NCI-H82 treated with DMSO at 0.1 percent for 48 hours (cell line): ENCODE measurements at regions not wholly inside any gene's neighbourhood (a gene's known extent, or its start where the extent isn't known, plus 50 kb on each side); places are given as distances from the start of the nearest gene placed in this dataset.
A peak's percentile ranks its signal among the peaks of the same experiment; 100 is the strongest.
"Not testable (repeated sequence)": the region's sequence is repeated elsewhere in the genome, so short reads cannot be mapped to it uniquely, and the experiment has no call there.

Source experiments
- DNase-seq: peaks from one replicate; lab custom pipeline; 2025; ENCODE audit not compliant: unreplicated experiment; lab: John Stamatoyannopoulos, UW

DNA sequence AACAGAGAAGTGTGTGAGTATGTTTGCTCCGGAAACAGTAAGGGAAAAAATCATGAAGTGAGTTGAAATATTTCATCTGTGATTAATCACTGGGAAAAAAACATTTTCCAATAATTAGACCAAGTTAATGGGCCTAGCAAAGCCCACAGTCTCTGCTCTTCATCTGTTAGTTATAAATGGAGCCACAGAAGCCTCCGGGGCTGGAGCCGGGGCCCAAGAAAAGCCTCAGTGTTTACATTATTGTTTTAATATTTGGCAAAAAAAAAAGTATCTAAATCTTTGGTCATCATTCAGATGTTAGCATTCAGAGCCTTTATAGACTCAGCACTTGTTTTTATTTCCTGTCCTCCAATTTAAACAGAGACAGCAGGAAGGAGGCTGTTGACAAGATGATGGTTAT, 115.0 kb downstream of the UBE2U start:
- no peak for DNase-seq

DNA sequence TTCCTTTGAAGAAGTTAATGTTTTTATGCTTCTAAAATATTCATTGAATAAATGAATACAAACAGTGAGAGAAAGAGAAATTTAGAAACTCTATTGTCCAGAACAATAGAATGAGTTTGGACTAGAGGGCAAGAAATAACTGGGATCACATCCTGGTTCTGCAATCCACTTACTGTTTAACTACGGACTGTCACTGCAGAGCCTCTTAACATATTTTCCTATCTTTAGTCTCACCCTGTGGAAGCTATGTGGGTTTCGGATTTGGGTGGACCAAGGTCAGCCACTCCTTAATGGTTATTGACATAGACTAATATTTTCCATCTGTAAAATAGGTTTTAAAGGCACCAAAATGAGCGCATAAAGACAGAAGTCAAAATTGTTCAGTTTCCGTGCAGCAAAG, 116.6 kb downstream of the UBE2U start:
- DNase-seq = no peak

DNA sequence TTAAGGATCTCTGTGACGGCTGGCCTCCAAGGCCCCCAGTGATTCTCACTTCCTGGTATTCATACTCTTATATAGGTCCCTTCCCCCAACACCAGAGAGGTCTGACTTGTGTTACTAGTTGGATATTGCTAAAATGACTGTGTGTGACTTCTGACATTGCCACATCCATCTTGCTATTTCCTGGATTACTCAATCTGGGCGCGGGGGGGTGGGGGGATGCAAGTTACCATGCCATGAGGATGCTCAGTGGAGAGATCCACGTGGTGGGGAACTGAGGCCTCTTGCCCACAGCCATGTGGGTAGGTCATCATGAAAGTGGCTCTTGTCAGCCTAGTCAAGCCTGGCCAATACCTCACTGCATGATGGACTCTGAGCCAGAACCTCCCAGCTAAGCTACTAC, 117.0 kb downstream of the UBE2U start:
- DNase-seq = no peak

DNA sequence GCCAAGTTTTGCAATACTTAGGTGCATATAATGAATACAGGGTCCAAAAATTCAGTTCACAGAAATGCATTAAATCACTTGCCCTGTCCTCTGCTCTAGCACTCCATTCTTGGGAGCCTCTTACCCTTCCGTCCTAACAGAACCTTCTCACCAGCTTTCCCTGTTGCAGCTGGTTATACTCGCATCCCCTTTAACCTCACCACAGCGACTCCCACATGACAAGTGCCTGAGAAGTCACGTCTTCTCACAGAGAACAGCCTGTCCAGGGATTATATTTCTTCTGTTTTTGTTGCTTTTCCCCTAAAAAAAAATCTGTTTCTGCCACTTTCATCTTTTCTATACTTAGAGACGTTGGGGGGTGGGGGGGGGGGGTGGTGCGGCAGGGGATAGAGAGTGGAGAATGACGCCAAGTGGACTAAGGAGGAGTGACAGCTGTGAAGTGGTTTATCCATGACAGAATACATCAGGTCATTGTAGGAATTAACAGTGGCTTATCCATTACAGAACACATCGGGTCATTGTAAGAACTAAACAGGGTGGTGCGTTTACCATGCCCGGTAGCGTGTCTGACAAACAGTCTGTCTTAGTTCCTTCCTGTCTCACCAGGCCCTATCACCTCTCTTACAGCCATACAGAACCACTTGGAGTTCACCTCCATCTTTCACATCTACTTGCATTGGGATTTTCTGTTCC, 117.6 kb downstream of the UBE2U start:
- peak; percentile 95 for DNase-seq

DNA sequence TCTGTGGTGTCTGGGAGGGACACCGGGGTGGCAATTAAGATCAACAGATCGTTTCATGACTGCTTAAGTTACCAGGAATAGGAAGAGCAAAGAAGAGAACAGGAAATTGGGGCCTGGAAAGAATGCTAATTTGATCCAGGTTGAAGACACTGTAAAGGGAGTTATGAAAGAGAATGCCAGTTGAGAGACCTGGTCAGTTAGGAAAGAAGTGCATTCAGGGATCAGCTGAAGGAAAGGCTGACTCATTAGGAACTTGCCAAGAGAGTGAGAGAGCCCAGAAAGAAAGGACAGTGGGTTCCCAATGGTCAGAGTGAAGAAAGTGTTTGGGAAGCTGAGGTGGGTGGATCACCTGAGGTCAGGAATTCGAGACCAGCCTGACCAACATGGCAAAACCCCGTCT, 119.6 kb downstream of the UBE2U start:
- no peak for DNase-seq

DNA sequence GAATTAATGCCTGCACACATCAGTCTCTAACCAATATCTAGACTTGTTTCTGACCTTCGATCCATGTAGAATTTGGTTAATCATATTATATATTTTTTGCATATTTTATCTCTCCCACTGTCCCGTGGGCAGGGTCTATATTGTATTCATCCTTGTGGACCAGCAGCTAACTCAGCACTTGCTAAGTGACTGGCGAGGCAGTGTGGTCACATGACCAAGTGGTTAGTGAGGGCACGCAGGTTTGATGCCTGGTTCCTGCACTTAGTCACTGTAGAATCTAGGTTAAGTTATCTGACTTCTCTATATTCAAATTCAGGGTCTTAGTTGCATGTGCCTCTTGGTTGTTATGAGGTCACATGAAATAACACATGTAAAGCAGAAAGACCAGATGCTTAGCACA, 120.5 kb downstream of the UBE2U start:
- DNase-seq = no peak

DNA sequence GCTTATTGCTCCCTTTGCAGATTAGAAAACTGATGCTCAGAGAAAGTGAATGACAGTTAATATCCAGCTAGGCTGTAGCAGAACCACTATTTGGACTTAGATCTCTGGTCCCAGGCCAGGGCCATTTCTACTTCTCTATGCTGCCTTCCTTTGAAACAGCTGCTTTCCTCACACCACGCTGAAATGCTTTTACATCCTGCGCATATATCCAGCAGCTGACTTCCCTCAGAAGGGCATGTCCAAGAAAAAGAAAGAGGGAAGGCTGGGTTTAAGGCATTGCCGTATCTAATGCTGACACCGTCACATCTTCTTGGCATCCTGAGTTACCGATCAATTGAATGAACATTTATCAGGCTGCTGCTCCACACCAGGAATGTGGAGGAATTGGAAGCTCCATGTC, 122.4 kb downstream of the UBE2U start:
- DNase-seq = no peak

DNA sequence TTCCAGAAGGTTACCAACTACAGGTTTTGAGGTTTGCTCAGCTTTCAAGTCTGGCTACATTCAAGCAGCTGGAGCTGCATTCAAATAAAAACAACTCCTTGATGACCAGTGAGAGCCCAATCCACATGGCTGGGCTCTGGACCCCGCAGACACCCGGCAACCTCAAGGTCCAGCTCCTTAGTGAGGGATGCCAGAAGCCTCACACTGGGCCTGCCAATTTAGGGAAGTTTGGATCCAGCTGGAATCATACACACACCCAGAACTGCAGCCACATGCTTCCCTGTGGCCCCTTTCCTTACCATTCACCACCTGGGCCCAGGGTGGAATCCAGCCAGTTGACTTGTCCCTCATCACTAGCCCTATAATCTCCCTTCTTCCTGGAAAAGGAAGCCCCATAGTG, 123.7 kb downstream of the UBE2U start:
- DNase-seq = no peak

DNA sequence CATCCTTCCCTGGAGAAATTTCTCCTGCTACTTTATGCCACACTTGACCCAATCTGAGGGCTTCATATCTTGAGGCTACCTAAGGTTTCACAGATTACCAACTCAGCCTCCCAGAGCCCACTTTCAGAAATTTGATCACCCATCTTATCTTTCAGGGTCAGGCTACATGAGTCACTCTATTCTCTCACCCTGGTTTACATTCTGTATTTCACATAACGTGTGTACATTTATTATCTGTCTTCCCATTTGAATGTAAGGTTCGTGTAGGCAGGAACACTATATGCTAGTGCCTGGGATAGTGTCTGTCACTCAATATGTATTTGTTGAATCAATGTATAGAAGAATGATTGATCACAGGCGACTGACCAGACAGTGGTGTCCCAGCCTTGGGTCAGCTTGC, 124.8 kb downstream of the UBE2U start:
- DNase-seq = no peak

DNA sequence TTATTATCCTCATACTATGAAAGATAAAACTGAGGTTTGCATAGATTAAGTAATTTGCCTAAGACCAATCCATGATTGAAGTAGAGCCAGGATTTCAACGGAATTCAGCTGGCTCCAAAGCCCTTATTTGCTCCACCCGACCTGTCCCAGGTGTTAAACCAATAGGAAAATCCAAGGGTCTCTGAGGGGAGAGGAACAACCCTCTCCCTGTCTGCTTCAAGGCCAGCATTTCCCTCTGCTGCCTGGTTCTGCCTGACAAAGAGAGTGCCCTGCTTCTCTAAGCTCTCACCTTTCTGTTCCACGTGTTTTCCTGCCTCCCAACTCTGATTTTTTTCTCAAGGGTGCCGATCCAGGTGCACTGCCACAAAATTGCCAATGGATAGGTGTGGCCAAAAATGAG, 127.4 kb downstream of the UBE2U start:
- no peak for DNase-seq

DNA sequence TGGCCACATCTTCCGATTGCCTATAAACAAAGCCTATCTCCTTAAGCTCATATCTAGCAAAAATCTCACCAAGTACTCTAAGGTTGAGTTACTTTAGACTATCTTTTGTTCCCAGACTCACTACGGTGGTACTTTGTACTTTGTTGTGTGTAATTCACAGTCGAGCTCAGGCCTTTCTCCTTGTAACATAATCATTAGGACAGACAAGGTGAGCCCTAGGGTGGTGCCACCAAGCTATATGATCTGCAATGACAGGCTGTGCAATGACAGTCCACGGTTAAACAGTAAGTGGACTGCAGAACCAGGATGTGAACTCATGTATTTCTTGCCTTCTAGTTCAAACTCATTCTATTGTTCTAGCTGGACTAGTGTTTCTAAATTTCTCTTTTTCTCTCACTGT, 132.2 kb downstream of the UBE2U start:
- no peak for DNase-seq

DNA sequence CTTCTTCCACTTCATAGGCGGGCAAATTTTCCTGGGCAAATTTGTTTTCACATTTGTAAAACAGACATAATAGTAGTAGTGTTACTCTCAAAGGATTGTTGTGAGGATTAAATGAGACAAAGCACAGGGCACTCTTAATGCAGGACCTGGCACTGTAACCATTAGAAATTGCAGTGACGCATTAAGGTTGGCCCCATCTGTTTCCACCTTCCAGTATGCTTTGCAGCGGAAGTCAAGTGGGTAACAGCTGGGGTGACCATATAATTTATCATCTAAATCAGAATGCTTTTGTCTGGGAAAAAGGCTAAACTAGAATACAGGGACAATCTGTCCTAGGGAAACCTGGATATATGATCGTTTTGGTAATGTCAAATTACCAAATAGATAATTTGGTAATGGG, 132.5 kb upstream of the CACHD1 start:
- DNase-seq = peak; percentile 32

DNA sequence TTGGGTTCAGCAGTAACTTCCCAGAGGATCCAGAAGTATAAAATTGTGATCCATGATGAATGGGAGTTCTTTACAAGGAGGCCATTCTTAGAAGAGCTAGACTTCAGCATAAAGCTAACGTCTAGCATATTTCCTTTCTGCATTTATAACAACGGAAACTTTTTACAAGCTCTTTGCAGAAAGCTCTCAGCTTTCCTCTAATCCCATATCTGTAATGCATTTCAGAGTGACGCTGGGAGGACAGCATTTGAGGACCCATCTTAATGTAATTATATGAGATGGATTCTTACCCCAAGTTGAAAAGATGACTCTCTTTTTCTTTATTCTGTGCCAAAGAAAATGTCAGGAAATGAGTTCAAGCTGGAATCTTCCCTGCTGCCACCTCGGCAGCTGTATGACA, 132.0 kb upstream of the CACHD1 start:
- no peak for DNase-seq

DNA sequence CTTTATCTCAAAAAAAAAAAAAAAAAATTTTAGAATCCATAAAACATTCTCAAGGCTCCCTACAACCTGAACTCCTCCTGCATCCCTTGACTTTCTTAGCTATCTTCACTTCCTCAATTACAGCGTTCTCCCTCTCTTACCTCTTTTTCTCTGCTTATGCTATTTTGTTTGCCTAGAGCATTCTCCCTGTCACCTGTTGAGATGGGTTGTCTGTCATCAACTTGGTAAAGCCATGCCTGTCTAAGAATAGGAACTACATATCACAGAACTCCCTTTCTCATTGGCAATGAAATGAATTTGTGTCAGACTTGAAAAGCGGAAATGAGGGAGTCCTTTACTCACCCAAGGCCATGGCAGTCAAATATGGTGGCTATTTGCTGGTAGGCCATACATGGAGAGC, 129.6 kb upstream of the CACHD1 start:
- DNase-seq = no peak

DNA sequence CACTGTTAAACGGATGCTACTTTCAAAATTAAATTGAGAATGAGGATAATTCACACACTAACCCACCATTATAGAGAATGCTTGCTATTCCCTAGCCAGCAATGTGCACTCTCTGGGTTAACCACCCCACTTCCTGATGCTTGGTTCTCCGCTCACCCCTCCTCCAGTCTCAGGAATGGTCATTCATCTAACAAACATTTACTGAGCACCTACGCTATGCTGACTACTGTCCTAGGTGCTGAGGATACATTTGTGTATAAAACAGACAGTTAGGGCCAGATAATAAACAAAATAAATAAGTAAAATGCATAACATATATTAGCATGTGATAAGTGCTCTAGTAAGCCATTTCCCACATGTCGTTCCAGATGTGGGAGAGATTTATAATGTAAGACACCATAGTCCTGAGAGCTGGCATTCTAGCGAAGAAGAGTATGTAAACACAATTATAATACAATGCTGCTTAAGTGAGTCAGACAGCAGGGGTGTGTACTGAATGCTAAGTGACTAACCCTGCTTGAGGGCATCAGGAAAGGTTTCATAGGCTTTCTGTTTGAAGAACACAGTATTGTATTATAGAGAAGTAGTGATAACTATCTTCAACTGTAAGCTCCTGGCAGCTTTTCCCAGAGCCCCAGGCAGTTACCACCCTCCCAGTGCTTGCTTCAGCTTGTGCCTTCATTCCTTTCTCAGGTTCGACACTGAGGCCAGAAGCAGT, 126.7 kb upstream of the CACHD1 start:
- no peak for DNase-seq

DNA sequence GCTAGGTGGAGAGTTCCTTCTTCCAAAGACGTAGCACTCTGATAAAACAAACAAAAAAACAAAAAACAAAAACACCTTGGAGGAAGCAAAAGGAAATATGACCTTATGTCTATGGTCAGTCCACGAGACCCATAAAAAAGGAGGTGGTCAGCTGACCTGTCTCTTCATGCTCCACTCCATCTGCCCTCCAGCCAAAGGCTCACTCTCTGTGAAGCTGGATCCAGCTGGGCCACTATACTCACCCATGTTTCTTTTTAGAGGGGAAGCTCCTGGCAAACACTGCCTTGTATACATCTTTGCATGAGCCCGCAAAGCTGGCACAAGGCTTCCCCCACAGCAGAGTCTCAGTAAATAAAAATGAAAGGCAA, 126.1 kb upstream of the CACHD1 start:
- DNase-seq = no peak

DNA sequence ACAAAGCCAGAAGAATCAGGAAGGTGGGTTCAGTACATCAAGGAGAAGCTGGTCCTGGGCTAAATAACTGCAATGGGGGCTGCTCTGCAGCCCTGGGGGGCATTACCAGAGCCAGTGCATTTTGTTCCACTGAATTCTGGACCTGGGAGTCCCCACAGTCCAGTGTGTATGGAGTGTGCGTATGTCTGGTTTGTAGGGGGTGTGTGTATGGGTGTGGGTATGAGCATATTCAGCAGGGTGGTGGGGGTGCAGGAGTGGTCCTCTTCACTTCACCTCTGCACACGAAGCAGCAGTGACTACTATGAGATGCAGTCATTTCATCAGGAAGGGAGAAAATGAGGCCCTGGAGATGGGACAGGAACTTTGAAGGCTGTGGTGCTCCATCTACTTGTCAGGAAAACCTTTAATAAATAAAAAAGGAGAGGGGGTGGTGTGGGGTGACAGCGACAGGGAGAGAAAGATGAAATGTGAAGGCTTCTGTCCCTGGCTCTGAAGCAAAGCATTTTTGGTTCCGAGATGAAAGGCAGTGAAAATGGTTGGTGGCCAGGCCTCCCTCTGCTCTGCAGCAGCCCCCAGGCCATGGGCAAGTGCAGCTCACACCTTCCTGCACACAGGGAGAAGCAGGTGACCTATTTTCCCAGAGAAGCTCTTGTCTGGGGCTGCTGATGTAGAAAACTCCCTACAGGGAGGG, 121.5 kb upstream of the CACHD1 start:
- DNase-seq = no peak

DNA sequence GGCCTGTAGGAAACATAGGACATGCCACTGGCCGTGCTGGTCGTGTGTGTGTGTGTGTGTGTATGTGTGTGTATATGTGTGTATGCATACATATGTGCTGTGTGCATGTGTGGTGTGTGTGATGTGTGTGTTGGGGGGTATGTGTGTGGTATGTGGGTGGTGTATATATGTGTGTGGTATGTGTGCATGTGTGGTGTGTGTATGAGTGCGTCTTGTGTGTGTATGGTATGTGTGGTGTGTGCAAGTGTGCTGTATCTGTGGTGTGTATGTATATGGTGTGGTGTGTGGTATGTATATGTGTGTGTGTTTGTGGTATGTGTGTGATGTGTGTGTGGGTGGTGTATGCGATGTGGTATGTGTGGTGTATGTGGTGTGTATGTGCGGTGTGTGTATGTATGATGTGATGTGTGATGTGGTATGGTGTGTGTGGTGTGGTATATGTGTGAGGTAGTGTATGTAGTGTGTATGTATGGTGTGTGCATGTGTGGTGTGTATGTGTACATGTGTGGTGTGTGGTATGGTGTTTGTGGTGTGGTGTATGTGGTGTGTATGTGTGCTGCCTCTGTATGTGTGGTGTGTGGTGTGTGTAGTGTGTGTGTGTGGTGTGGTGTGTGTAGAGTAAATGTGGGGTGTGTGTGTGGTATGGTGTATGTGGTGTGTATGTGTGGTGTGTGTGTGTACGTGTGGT, 120.8 kb upstream of the CACHD1 start:
- no peak for DNase-seq

DNA sequence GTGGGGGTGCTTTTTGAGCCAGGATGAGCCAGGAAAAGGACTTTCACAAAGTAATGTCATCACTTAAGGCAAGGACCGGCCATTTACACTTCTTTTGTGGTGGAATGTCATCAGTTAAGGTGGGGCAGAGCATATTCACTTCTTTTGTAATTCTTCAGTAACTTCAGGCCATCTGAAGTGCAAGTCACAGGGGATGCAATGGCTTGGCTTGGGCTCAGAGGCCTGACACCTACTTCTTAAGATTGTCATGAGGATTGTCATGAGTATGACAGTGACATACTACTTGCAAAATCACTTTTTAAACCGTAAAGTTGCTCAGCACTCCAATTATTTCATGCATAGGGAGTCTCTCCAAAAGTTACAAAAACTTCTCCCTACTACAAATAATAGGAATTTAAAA, 114.4 kb upstream of the CACHD1 start:
- not testable (repeated sequence) for DNase-seq

DNA sequence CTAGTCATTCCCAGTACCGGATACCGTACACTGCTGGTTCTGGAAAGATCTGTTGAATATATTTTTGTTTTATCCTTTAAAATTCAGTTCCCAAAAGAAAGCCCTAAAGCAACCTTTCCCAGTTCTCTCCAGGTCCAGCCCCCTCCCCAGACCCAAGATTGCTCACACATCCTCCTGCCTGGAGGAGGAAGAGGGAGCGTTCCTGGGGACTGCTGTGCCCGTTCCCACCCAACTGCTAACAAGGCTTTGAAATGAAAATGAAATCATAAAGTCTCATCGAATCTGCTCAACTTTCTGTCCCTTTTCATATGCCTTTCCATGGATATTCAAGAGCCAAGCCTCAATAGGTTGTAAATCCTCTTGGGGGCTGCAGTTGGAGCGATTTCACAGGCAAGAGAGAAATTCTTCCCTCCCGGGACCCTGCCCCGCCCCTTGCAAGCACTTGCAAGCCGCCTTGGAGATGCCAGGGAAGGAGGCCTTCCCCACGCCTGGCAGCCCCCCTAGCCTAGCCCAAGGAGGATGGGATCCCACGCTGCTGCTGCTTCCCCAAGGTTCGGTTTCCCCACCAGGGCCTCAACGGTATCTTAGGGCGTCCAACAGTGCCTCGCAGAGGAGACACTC, 113.2 kb upstream of the CACHD1 start:
- DNase-seq = no peak

DNA sequence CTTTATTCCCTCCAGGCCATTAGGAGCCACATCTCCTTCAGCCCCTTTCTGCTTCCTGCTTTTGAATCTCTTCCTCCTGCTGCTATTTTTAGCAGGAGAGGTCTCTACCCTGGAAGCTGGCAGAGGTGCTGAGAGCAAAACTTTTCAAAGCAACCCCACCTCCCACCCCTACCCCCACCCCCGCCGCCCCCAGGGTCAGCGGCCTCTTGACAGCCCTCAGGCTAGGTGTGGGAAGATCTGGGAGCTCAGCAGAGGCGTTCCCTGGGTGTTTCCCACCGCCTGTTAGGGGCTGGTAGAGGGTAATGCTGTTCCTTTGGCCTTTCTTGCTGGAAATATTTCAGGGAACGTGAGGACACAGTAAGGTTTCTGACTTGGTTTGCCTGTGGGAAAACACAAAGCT, 112.5 kb upstream of the CACHD1 start:
- DNase-seq = no peak
